OCI-LY3 (cell line): ENCODE measurements at regions not wholly inside any gene's neighbourhood (a gene's known extent, or its start where the extent isn't known, plus 50 kb on each side); places are given as distances from the start of the nearest gene placed in this dataset.

ENCODE experiments used
- CTCF ChIP-seq: fragments of 200-600, 300-600 bp; sonication (generic); IDR thresholded peaks from 2 replicates; pipeline ENCODE4 v1.5.1; 2014; ENCODE audit warnings: antibody characterized with exemption, low read length, low read depth
- EZH2phosphoT487 ChIP-seq: fragments of 200-600 bp; shearing (Covaris generic); IDR thresholded peaks from 2 replicates; pipeline ENCODE4 v1.6.1; 2018; ENCODE audit warnings: antibody characterized with exemption, mixed run types, low read depth

DNA sequence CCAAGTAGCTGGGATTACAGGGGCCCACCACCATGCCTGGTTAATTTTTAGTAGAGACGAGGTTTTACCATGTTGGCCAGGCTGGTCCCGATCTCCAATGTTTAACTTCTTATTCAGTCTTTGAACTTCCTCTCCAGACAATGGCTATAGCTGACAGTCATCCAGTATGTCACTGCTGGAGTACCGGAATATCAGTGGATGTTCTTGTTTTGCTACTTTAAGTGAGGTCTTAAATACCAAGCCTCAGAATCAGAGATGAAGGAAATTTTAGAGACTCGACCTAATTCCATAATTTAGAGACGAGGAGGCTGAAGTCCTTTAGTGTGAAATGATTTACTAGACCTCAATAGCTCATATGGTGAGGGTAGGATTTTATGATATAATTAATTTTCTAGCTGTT is 294.8 kb upstream of the KLF6 start:
- TF ChIP-seq CTCF: no peak
- no peak for TF ChIP-seq EZH2phosphoT487
